Bronchial epithelial cell (primary cell): ENCODE measurements at regions not wholly inside any gene's neighbourhood (a gene's known extent, or its start where the extent isn't known, plus 50 kb on each side); places are given as distances from the start of the nearest gene placed in this dataset.

ENCODE experiments used
- DNase-seq: peaks from one replicate; pipeline ENCODE4 v3.0.0-alpha.2; 2010; ENCODE audit warnings: low read depth
- FAIRE-seq: peaks from 2 replicates; lab custom pipeline; 2011; peaks lifted over from hg19 to GRCh38; lab: Jason Lieb, UNC
- H3K27me3 ChIP-seq: 2 replicates; pipeline ENCODE4 v1.5.1; 2011; ENCODE audit warnings: low read length; ENCODE audit not compliant: control insufficient read depth, insufficient read depth
- H3K36me3 ChIP-seq: 2 replicates; pipeline ENCODE4 v1.5.1; 2011; ENCODE audit warnings: low read length; ENCODE audit not compliant: control insufficient read depth, insufficient read depth
- H3K4me3 ChIP-seq: 2 replicates; pipeline ENCODE4 v1.5.1; 2011; ENCODE audit warnings: mild to moderate bottlenecking, low read depth, low read length, control low read depth
- TF ChIP-seq, protein P1 (sequence below): IDR thresholded peaks from 2 replicates; pipeline ENCODE4 v1.5.1; 2011; ENCODE audit warnings: mild to moderate bottlenecking, moderate library complexity, low read length, control low read depth, inconsistent platforms; ENCODE audit not compliant: insufficient read depth, severe bottlenecking

DNA sequence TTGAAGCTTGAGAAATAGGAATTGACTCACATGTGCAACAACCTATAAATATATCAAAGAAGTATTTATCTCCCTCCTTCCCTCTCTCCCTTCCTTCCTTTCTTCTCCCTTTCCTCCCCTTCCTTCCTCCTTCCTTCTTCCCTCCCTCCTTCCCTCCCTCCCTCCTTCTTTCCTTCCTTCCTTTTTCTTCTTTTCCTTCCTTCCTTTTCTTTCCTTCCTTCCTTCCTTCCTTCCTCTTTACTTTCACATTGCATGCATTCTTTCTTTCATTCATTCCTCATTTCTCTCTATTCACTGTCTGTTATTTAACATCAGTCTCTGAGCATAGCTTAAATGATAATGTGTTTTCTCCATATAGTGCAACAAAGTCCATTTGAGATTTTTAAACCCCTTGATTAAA, 214.2 kb downstream of the CHRM3 start:
- no peaks in the 10 kb centered on the region for H3K27me3 ChIP-seq
- no peak overlapping the region for H3K4me3 ChIP-seq
- TF ChIP-seq, protein P1, sequence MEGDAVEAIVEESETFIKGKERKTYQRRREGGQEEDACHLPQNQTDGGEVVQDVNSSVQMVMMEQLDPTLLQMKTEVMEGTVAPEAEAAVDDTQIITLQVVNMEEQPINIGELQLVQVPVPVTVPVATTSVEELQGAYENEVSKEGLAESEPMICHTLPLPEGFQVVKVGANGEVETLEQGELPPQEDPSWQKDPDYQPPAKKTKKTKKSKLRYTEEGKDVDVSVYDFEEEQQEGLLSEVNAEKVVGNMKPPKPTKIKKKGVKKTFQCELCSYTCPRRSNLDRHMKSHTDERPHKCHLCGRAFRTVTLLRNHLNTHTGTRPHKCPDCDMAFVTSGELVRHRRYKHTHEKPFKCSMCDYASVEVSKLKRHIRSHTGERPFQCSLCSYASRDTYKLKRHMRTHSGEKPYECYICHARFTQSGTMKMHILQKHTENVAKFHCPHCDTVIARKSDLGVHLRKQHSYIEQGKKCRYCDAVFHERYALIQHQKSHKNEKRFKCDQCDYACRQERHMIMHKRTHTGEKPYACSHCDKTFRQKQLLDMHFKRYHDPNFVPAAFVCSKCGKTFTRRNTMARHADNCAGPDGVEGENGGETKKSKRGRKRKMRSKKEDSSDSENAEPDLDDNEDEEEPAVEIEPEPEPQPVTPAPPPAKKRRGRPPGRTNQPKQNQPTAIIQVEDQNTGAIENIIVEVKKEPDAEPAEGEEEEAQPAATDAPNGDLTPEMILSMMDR = no peak
- H3K36me3 ChIP-seq = no peaks in the 10 kb centered on the region
- DNase-seq (no peak), FAIRE-seq (no peak)

DNA sequence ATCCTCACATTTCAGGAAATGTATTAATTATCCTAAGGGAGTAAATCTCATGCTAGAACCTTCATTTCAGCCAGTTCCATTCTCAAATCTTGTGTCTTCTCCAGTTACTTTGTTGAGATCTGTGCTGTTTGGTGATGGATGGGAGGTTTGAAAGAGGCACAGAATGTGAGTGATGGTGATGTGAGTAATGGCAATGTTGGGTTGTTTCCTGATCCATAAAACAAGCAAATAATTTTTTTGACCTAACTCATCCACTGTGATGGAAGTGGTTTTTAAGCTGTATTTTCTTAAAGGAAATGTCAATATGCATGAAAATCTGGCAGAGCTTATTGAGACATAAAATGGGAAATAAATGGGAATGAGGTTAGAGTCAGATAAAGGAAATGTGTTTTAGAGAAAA, 214.7 kb downstream of the CHRM3 start:
- no peak overlapping the region for H3K4me3 ChIP-seq
- no peaks in the 10 kb centered on the region for H3K27me3 ChIP-seq
- FAIRE-seq (no peak), DNase-seq (no peak)
- no peaks in the 10 kb centered on the region for H3K36me3 ChIP-seq
- TF ChIP-seq, protein P1 = no peak

- DNase-seq = peak; percentile 43
- no peak for FAIRE-seq
Observed at GRCh38 chr1:239603530-239603929, 217.2 kb downstream of the CHRM3 start.

DNA sequence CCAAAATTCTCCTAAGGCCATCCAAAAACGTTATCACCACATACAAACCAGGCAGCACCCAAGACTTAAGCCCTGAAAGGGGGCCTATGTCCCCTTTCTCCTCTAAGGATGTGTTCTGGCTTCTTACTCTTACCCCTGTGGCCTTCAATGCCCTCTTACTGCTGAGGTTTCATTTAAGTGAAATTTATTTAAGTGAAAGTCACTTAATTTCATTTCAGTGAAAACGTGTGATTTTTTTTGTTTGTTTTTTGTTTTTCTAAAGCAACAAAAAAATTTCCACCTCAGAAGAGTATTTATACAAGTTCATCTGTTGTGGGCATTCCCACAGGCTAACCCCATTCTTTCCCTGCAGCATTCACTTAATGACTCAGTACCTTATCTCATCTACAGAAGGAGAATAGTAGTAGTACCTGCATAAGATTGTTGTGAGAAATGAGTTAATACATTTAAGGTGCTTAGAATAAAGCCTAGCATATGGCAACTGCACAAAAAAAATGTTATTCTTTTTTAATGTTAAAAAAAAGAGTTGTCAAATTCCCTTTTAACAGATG, 220.6 kb downstream of the CHRM3 start:
- H3K4me3 ChIP-seq = no peak overlapping the region
- peak; percentile 1 for DNase-seq
- no peaks in the 10 kb centered on the region for H3K27me3 ChIP-seq
- FAIRE-seq = no peak
- TF ChIP-seq, protein P1 = no peak
- H3K36me3 ChIP-seq = no peaks in the 10 kb centered on the region

More at GRCh38 chr1:239603530-239603929, 217.2 kb downstream of the CHRM3 start:
- Histone ChIP-seq H3K27me3 (no peaks in the 10 kb centered on the region), H3K36me3 (no peaks in the 10 kb centered on the region), H3K4me3 (no peak overlapping the region)
- TF ChIP-seq, protein P1 = no peak

DNA sequence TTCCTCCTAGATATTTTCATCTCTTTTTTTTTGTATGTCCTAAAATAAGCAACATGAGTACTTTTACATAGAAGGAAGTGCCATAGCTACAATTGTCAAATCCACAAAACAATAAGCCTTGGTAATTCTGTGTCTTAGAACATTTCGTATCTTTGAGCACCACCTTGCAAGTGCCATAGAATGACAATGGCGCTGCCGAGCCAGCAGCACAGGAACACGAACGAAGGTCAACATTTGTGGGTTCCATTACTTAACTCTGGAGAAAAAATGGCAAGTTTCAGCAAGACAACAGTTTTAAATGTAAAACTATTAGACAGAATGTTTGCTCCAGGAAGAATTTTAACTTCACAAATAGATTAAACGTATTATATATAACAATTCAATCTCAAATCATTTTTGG, 222.1 kb downstream of the CHRM3 start:
- Histone ChIP-seq H3K4me3 (no peak overlapping the region), H3K27me3 (no peaks in the 10 kb centered on the region), H3K36me3 (no peaks in the 10 kb centered on the region)
- TF ChIP-seq, protein P1 = no peak
- DNase-seq = no peak
- FAIRE-seq = no peak

GRCh38 chr1:239612379-239612778, 226.0 kb downstream of the CHRM3 start:
- TF ChIP-seq, protein P1 = no peak
- Histone ChIP-seq H3K36me3 (no peaks in the 10 kb centered on the region), H3K27me3 (no peaks in the 10 kb centered on the region), H3K4me3 (no peak overlapping the region)
- DNase-seq (no peak), FAIRE-seq (no peak)
